ENCODE measurements at regions not wholly inside any gene's neighbourhood (a gene's known extent, or its start where the extent isn't known, plus 50 kb on each side); places are given as distances from the start of the nearest gene placed in this dataset.
"Not testable (repeated sequence)": the region's sequence is repeated elsewhere in the genome, so short reads cannot be mapped to it uniquely, and the experiment has no call there.

DNA sequence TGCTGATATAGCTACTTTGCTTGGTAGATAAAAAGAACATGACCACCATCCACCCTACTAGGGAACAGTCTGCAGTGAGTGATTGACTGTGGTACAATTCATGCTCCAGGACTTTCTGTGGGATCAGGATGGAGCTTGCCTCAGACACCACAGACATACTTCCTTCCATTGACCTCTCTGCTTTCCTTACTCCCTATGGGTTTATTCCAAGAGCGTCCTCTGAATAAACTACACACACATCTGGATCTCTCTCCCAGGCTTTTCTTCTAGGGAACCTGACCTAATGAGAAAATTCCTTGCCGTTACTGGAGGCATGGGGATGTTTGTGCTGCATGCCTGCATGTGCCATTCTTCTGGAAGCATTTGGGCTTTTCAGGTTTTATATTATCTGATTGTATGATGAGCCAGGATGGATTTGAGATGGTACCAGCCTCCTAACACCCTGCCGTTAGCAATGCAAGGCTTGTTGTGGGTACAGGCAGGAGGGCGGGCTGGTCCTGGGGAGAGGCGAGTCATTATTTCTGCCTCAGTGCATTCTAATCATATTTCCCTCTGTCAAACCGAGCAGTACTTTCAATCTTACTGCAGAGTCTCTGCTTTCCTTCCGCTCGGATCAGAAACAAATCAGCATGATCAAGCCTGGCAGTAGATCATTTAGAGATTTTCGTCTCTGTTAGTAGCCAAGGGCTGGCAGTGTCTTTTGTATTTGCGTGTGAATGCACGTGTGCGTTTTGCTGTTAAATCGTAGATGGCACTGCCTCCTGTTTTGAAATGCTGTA lies 279.2 kb downstream of the PDCD6IP start:
- DNase-seq (ENCODE audit: low spot score) (no peak), ATAC-seq (ENCODE audit: low FRiP score) (peak; percentile 48)

DNA sequence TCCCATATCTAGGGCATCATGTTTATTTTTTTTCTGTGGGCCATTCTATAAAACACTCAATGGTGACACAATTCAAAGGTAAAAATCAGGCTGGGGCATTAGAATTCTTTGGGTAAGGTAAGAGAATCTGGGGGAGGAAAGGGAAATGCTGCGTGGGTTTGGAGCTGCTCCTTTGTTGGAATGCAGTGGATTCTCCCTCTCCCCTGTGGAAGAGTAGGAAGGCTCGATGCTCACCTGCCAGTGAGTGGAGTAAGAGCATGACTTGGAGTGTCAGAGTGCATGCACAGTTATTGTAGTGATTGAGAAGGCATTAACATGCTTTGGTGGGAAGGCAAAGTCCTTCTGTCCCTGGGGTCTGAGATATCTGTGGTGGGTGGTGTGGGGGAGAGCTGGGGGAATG lies 280.0 kb downstream of the PDCD6IP start:
- no peak for TF ChIP-seq CTCF (IDR thresholded peaks at IDR 0.05)
- no peak for DNase-seq (ENCODE audit: low spot score)
- ATAC-seq (ENCODE audit: low FRiP score) = peak; percentile 48

More for the DNA sequence above, 279.2 kb downstream of the PDCD6IP start:
- TF ChIP-seq CTCF (IDR thresholded peaks at IDR 0.05) = no peak

- DNase-seq (ENCODE audit: low spot score); ATAC-seq (ENCODE audit: low FRiP score): not testable (repeated sequence)
Observed at GRCh38 chr3:34079849-34080248, 281.4 kb downstream of the PDCD6IP start.

DNA sequence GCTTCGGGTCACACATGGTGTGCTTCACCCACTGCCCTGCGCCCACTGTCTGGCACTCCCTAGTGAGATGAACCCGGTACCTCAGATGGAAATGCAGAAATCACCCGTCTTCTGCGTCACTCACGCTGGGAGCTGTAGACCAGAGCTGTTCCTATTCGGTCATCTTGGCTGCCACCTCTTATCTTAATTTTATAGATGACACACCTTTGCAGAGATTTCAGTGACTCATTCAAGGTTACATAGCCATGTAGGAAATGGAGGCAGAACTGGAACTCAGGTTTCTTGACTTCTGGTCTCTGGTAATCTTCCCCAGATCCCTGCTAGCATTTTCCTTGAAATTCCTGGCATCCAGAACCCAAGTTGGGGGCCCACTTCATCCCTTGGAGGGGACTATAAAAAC lies 291.9 kb downstream of the PDCD6IP start:
- not testable (repeated sequence) for DNase-seq (ENCODE audit: low spot score); ATAC-seq (ENCODE audit: low FRiP score)

DNA sequence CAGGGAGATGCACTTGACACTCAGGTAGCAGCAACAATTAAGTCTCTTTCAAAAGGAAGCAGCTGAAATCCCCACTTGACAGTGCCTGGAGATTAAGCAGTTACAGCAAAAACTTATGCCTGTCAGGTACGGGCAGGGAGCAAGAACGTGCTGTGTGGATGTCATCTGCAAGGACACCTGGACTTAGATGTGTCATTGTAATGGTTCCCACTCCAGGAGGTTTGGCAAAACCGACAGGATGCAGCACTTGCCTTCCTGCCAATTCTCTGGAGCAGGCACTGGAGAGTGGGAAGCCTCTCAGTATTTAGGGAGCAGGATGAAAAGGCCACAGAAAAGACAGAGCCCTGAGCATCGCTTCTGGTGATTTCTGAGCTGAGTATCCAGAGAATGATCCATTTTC lies 292.4 kb downstream of the PDCD6IP start:
- DNase-seq (ENCODE audit: low spot score) (no peak), ATAC-seq (ENCODE audit: low FRiP score) (no peak)
- TF ChIP-seq CTCF (IDR thresholded peaks at IDR 0.05) = no peak

DNA sequence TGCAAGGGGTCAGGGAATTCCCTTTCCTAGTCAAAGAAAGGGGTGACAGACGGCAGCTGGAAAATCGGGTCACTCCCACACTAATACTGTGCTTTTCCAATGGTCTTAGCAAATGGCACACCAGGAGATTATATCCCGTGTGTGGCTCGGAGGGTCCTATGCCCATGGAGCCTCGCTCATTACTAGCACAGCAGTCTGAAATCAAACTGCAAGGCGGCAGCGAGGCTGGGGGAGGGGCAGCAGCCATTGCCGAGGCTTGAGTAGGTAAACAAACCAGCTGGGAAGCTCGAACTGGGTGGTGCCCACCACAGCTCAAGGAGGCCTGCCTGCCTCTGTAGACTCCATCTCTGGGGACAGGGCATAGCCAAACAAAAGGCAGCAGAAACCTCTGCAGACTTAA lies 295.9 kb downstream of the PDCD6IP start:
- not testable (repeated sequence) for ATAC-seq (ENCODE audit: low FRiP score); DNase-seq (ENCODE audit: low spot score)

- DNase-seq (ENCODE audit: low spot score) (no peak), ATAC-seq (ENCODE audit: low FRiP score) (no peak)
- TF ChIP-seq CTCF (IDR thresholded peaks at IDR 0.05) = no peak
Observed at GRCh38 chr3:34102288-34102687, 303.9 kb downstream of the PDCD6IP start.

- no peak for ATAC-seq (ENCODE audit: low FRiP score)
- TF ChIP-seq CTCF (IDR thresholded peaks at IDR 0.05) = no peak
- no peak for DNase-seq (ENCODE audit: low spot score)
Observed at GRCh38 chr3:34106379-34106778, 307.9 kb downstream of the PDCD6IP start.

- no peak for TF ChIP-seq CTCF (IDR thresholded peaks at IDR 0.05)
- no peak for ATAC-seq (ENCODE audit: low FRiP score)
- DNase-seq (ENCODE audit: low spot score) = no peak
Observed at GRCh38 chr3:34106879-34107278, 308.4 kb downstream of the PDCD6IP start.

Measured in omental fat pad (tissue), 3 donors.